ENCODE measurements at regions not wholly inside any gene's neighbourhood (a gene's known extent, or its start where the extent isn't known, plus 50 kb on each side); places are given as distances from the start of the nearest gene placed in this dataset.

GRCh38 chr18:22101731-22102130 lies 67.7 kb upstream of the GATA6 start:
- TF ChIP-seq, protein P1, sequence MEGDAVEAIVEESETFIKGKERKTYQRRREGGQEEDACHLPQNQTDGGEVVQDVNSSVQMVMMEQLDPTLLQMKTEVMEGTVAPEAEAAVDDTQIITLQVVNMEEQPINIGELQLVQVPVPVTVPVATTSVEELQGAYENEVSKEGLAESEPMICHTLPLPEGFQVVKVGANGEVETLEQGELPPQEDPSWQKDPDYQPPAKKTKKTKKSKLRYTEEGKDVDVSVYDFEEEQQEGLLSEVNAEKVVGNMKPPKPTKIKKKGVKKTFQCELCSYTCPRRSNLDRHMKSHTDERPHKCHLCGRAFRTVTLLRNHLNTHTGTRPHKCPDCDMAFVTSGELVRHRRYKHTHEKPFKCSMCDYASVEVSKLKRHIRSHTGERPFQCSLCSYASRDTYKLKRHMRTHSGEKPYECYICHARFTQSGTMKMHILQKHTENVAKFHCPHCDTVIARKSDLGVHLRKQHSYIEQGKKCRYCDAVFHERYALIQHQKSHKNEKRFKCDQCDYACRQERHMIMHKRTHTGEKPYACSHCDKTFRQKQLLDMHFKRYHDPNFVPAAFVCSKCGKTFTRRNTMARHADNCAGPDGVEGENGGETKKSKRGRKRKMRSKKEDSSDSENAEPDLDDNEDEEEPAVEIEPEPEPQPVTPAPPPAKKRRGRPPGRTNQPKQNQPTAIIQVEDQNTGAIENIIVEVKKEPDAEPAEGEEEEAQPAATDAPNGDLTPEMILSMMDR (IDR thresholded peaks at IDR 0.05), result no peak
- TF ChIP-seq REST (IDR thresholded peaks at IDR 0.05; ENCODE audit: insufficient read depth in 1 of 2, low read depth in 2 of 2, low read length in 1 of 2) (no peak), POLR2AphosphoS5 (IDR thresholded peaks at IDR 0.05; ENCODE audit: low read depth, low read length) (no peak)

Data from Panc1 (cell line).